ENCODE measurements at regions not wholly inside any gene's neighbourhood (a gene's known extent, or its start where the extent isn't known, plus 50 kb on each side); places are given as distances from the start of the nearest gene placed in this dataset.

DNA sequence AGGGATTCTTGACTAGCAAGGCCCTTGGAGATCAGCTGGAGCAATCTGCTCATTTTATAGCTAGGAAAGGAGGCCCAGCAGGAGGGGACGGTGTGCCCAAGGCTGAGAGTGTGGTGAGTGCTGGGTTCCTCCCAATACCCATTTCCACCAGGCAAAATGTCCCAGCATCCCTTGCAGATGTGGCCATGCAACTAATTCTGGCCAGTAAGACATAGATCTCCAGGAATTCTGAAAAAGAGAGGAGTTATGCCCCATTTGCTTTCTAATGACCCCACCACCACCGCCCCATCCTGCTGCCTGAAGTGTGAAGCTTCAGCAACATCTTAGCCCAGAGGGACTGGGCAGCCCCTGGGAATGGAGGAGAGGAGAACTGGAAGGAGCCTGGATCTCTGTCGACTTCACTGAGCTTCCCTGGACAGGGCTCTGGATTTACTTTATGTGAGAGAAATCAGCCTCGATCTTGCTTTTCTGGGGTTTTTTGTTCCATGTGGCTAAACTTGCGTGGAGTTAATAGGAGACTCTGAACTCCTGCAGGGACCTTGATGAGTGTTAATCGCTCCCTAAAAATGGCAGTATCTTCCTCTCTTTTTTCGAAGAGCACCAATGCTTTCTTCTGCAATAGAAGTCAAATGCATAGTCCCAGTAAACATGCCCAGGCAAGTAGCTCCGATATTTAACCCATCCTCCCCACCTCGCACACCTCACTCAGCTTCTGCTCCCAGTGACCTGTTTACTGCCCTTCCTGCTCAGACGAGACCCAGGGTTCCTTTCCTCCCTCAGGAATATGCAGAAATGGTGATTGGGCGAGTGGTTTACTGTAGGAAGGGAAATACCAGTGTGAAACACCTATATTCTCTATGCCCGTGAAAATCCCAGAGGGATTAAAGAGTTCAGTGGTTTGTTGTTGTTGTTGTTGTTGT is 127.5 kb upstream of the GPR26 start:
- Histone ChIP-seq H3K36me3 (ENCODE audit: control insufficient read depth in 2 of 3, insufficient read depth in 3 of 3, low read length in 3 of 3) (no peaks in the 10 kb centered on the region), H3K4me3 (ENCODE audit: low read length) (no peak overlapping the region), H3K27me3 (ENCODE audit: control insufficient read depth in 2 of 2, insufficient read depth in 2 of 2, low read length in 2 of 2) (no peaks in the 10 kb centered on the region), H3K4me1 (ENCODE audit: control insufficient read depth in 2 of 2, insufficient read depth in 2 of 2, low read length in 2 of 2) (no peaks in the 10 kb centered on the region), H3K9me3 (ENCODE audit: control insufficient read depth in 2 of 3, low read length in 3 of 3) (no peaks in the 10 kb centered on the region), H3K27ac (ENCODE audit: low read depth, low read length) (no peak overlapping the region)
- ChIA-PET CTCF (no interaction called here), POLR2A (no interaction called here)
- ATAC-seq (no peak), DNase-seq (no peak)
- Mint-ChIP-seq H3K9me3 (peaks cover 0 to 6% (median 4%) of the 10 kb centered on the region in 11 donors), H3K4me3 (no peak overlapping the region), H3K27me3 (peaks cover 18 to 55% (median 41%) of the 10 kb centered on the region in 5 donors), H3K4me1 (peaks cover 0 to 3% (median 0%) of the 10 kb centered on the region in 7 donors), H3K27ac (no peak overlapping the region), H3K36me3 (no peaks in the 10 kb centered on the region)
- intact Hi-C loops (cut with micrococcal nuclease) = no loop called here

DNA sequence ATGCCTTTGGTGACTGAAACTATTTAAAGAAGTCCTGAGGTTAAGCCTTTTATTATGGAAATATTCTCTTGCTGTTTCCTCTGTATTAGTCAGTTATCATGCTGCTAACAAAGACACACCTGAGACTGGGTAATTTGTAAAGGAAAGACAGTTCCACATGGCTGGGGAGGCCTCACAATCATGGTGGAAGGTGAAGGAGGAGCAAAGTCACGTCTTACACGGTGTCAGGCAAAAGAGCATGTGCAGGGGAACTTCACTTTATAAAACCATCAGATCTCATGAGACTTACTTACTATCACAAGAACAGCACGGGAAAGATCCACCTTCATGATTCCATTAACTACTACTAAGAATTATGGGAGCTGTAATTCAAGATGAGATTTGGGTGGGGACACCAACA is 121.2 kb upstream of the GPR26 start:
- Mint-ChIP-seq H3K27ac (no peak overlapping the region), H3K27me3 (peaks cover 21 to 47% (median 37%) of the 10 kb centered on the region in 5 donors), H3K9me3 (peaks cover 0 to 24% (median 12%) of the 10 kb centered on the region in 11 donors), H3K4me1 (no peaks in the 10 kb centered on the region), H3K4me3 (no peak overlapping the region), H3K36me3 (peaks cover 0 to 9% (median 0%) of the 10 kb centered on the region in 5 donors)
- intact Hi-C loops (cut with micrococcal nuclease) = no loop called here
- ChIA-PET CTCF (interaction anchor here (0.6 kb wide), 1 partner anchor 11 kb away, joined by 3 read pairs; no protein-coding TSS in a partner anchor), POLR2A (no interaction called here)
- no peaks in the 10 kb centered on the region for H3K4me1 ChIP-seq (ENCODE audit: control insufficient read depth in 2 of 2, insufficient read depth in 2 of 2, low read length in 2 of 2)
- DNase-seq (no peak), ATAC-seq (no peak)
- no peak overlapping the region for H3K27ac ChIP-seq (ENCODE audit: low read depth, low read length)
- H3K4me3 ChIP-seq (ENCODE audit: low read length) = no peak overlapping the region
- H3K9me3 ChIP-seq (ENCODE audit: control insufficient read depth in 2 of 3, low read length in 3 of 3) = no peaks in the 10 kb centered on the region
- no peaks in the 10 kb centered on the region for H3K36me3 ChIP-seq (ENCODE audit: control insufficient read depth in 2 of 3, insufficient read depth in 3 of 3, low read length in 3 of 3)
- no peaks in the 10 kb centered on the region for H3K27me3 ChIP-seq (ENCODE audit: control insufficient read depth in 2 of 2, insufficient read depth in 2 of 2, low read length in 2 of 2)

DNA sequence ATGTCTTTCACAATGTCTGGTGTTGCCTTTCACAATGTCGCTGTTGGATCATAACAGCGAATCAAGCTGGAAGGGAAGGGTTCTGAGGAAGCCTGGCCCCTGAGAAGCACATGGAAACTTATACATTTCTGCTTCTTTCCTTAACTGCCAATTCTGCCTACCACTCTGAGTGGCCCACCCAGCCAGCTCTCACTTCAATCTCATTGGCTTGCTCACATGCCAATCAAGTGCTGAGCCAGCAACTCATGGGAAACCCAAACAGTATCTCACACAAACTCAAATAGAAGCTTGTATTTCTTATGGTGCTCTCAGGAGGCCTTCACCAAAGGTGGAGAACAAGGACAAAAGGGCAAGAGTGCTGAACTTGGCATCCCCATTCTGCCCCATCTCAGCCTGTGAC is 117.4 kb upstream of the GPR26 start:
- Histone ChIP-seq H3K9me3 (ENCODE audit: control insufficient read depth in 2 of 3, low read length in 3 of 3) (no peaks in the 10 kb centered on the region), H3K4me3 (ENCODE audit: low read length) (no peak overlapping the region), H3K36me3 (ENCODE audit: control insufficient read depth in 2 of 3, insufficient read depth in 3 of 3, low read length in 3 of 3) (no peaks in the 10 kb centered on the region), H3K4me1 (ENCODE audit: control insufficient read depth in 2 of 2, insufficient read depth in 2 of 2, low read length in 2 of 2) (no peaks in the 10 kb centered on the region), H3K27ac (ENCODE audit: low read depth, low read length) (no peak overlapping the region), H3K27me3 (ENCODE audit: control insufficient read depth in 2 of 2, insufficient read depth in 2 of 2, low read length in 2 of 2) (no peaks in the 10 kb centered on the region)
- Mint-ChIP-seq H3K36me3 (peaks cover 0 to 9% (median 0%) of the 10 kb centered on the region in 5 donors), H3K27ac (no peak overlapping the region), H3K4me1 (no peaks in the 10 kb centered on the region), H3K27me3 (peaks cover 10 to 41% (median 27%) of the 10 kb centered on the region in 5 donors), H3K9me3 (peaks cover 0 to 18% (median 7%) of the 10 kb centered on the region in 11 donors), H3K4me3 (no peak overlapping the region)
- no peak for ATAC-seq
- POLR2A ChIA-PET = no interaction called here
- CTCF ChIA-PET = no interaction called here
- no peak for DNase-seq
- intact Hi-C loops (cut with micrococcal nuclease) = no loop called here

DNA sequence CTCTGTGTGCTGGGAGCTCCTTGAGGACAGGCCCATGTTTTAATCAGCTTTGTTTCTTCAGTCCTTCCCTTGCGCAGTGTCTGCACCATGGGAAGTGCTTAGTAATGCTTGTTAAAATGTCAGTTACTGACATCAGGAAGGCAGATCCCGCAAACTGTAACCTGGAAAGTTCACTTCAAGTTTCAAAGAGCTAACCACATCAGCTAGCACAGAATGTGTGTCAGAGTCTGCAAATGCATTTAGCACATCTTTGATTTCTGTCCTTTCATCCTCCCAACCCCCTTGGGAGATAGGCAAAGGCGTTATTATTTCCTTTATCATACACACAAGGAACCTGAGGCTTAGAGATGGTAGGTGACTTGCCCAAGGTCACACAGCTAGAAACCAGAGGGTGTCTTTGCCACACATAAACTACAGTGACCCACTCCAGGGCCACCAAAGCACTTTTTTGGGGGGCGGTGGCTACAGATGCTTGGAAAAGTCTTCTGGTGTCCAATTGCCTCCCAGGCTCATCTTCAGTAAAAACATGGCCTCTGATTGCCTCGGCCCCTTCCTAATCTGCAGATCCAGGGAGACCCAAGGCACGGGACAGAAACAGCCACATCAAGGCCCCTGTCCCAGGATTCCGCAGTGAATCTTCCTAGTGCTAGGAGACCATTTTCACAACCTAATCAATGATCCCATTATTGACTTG is 116.2 kb upstream of the GPR26 start:
- no peak overlapping the region for H3K4me3 Mint-ChIP-seq
- H3K27ac Mint-ChIP-seq = no peak overlapping the region
- Histone ChIP-seq H3K4me1 (ENCODE audit: control insufficient read depth in 2 of 2, insufficient read depth in 2 of 2, low read length in 2 of 2) (no peaks in the 10 kb centered on the region), H3K27ac (ENCODE audit: low read depth, low read length) (no peak overlapping the region), H3K9me3 (ENCODE audit: control insufficient read depth in 2 of 3, low read length in 3 of 3) (no peaks in the 10 kb centered on the region), H3K27me3 (ENCODE audit: control insufficient read depth in 2 of 2, insufficient read depth in 2 of 2, low read length in 2 of 2) (no peaks in the 10 kb centered on the region), H3K4me3 (ENCODE audit: low read length) (no peak overlapping the region), H3K36me3 (ENCODE audit: control insufficient read depth in 2 of 3, insufficient read depth in 3 of 3, low read length in 3 of 3) (no peaks in the 10 kb centered on the region)
- CTCF ChIA-PET = no interaction called here
- no peak for DNase-seq
- ATAC-seq = no peak
- H3K36me3 Mint-ChIP-seq = peaks cover 0 to 6% (median 0%) of the 10 kb centered on the region in 5 donors
- POLR2A ChIA-PET = no interaction called here
- H3K27me3 Mint-ChIP-seq = peaks cover 10 to 35% (median 20%) of the 10 kb centered on the region in 5 donors
- intact Hi-C loops (cut with micrococcal nuclease) = no loop called here
- no peaks in the 10 kb centered on the region for H3K4me1 Mint-ChIP-seq
- H3K9me3 Mint-ChIP-seq = peaks cover 0 to 9% (median 3%) of the 10 kb centered on the region in 11 donors

DNA sequence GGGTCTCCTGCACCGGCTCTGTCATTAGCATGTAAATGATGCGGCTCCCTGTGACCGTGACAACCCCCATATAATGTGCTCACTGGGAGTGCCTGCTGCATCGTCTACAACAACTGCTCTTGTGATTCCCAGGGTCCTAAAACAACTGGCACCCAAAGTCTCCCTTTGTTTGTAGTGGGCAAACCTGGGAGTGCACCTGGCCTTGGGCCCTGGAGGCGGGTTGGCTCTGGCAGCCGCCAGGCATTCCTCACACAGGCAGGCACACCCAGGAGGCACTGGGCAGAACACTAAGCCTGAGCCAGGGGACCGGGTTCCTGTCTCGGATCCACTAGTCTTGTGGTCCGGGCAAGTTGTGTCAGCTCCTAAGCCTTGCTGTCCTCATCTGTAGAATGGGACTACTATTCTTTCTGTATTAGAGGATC is 115.5 kb upstream of the GPR26 start:
- ChIA-PET POLR2A (no interaction called here), CTCF (no interaction called here)
- no peak for ATAC-seq
- no peaks in the 10 kb centered on the region for H3K36me3 ChIP-seq (ENCODE audit: control insufficient read depth in 2 of 3, insufficient read depth in 3 of 3, low read length in 3 of 3)
- H3K27me3 Mint-ChIP-seq = peaks cover 9 to 32% (median 16%) of the 10 kb centered on the region in 5 donors
- H3K9me3 ChIP-seq (ENCODE audit: control insufficient read depth in 2 of 3, low read length in 3 of 3) = no peaks in the 10 kb centered on the region
- no peak overlapping the region for H3K4me3 ChIP-seq (ENCODE audit: low read length)
- H3K4me1 Mint-ChIP-seq = no peaks in the 10 kb centered on the region
- H3K27me3 ChIP-seq (ENCODE audit: control insufficient read depth in 2 of 2, insufficient read depth in 2 of 2, low read length in 2 of 2) = no peaks in the 10 kb centered on the region
- no peak overlapping the region for H3K27ac ChIP-seq (ENCODE audit: low read depth, low read length)
- no peak overlapping the region for H3K27ac Mint-ChIP-seq
- intact Hi-C loops (cut with micrococcal nuclease) = no loop called here
- H3K9me3 Mint-ChIP-seq = peaks cover 0 to 5% (median under 1%) of the 10 kb centered on the region in 11 donors
- no peak overlapping the region for H3K4me3 Mint-ChIP-seq
- DNase-seq = no peak
- peaks cover 0 to 2% (median 0%) of the 10 kb centered on the region in 5 donors for H3K36me3 Mint-ChIP-seq
- H3K4me1 ChIP-seq (ENCODE audit: control insufficient read depth in 2 of 2, insufficient read depth in 2 of 2, low read length in 2 of 2) = no peaks in the 10 kb centered on the region

DNA sequence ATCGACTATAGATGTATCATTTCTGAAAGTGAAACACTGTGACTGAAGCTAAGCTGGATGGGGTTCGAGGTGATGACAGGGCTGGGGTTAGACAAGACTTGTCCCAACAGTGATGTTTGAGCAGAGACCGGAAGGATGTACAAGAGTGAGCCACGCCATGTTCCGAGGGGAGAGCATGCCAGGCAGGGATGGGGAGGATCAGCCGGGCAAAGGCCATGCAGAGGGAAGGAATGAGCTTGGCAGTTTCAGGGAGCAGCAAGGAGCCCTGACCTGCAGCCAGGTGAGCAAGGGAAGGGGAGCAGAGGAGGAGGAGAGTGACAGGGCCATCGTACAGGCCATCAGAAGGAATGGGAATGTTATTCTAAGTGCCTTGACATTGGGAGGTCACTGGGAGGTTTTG is 114.9 kb upstream of the GPR26 start:
- H3K4me3 Mint-ChIP-seq = no peak overlapping the region
- POLR2A ChIA-PET = no interaction called here
- ATAC-seq (no peak), DNase-seq (no peak)
- Histone ChIP-seq H3K9me3 (ENCODE audit: control insufficient read depth in 2 of 3, low read length in 3 of 3) (no peaks in the 10 kb centered on the region), H3K4me3 (ENCODE audit: low read length) (no peak overlapping the region), H3K27ac (ENCODE audit: low read depth, low read length) (no peak overlapping the region), H3K4me1 (ENCODE audit: control insufficient read depth in 2 of 2, insufficient read depth in 2 of 2, low read length in 2 of 2) (no peaks in the 10 kb centered on the region), H3K36me3 (ENCODE audit: control insufficient read depth in 2 of 3, insufficient read depth in 3 of 3, low read length in 3 of 3) (no peaks in the 10 kb centered on the region), H3K27me3 (ENCODE audit: control insufficient read depth in 2 of 2, insufficient read depth in 2 of 2, low read length in 2 of 2) (no peaks in the 10 kb centered on the region)
- H3K27me3 Mint-ChIP-seq = peaks cover 8 to 31% (median 13%) of the 10 kb centered on the region in 5 donors
- no peak overlapping the region for H3K27ac Mint-ChIP-seq
- intact Hi-C loops (cut with micrococcal nuclease) = no loop called here
- no peaks in the 10 kb centered on the region for H3K36me3 Mint-ChIP-seq
- H3K4me1 Mint-ChIP-seq = no peaks in the 10 kb centered on the region
- CTCF ChIA-PET = no interaction called here
- H3K9me3 Mint-ChIP-seq = peaks cover 0 to 5% (median 0%) of the 10 kb centered on the region in 11 donors

Measured in naive thymus-derived CD4-positive, alpha-beta T cell (primary cell).